ENCODE measurements at regions not wholly inside any gene's neighbourhood (a gene's known extent, or its start where the extent isn't known, plus 50 kb on each side); places are given as distances from the start of the nearest gene placed in this dataset.
A peak's percentile ranks its signal among the peaks of the same experiment; 100 is the strongest.

- DNase-seq = no peak
Measured at GRCh38 chr13:99859178-99860177, 112.1 kb downstream of the ZIC5 start.

GRCh38 chr13:99857738-99858137, 113.8 kb downstream of the ZIC5 start:
- no peak for DNase-seq

GRCh38 chr13:99855526-99856420, 115.8 kb downstream of the ZIC5 start:
- no peak for DNase-seq

- no peak for DNase-seq
Measured at GRCh38 chr13:99854366-99854765, 117.2 kb downstream of the ZIC5 start.

- DNase-seq = peak; percentile 32
Measured at GRCh38 chr13:99847318-99847750, 124.2 kb downstream of the ZIC5 start.

GRCh38 chr13:99845161-99845874, 126.2 kb downstream of the ZIC5 start:
- DNase-seq = no peak

GRCh38 chr13:99844421-99844820, 127.1 kb downstream of the ZIC5 start:
- DNase-seq = no peak

- no peak for DNase-seq
Measured at GRCh38 chr13:99843872-99844271, 127.7 kb downstream of the ZIC5 start.

GRCh38 chr13:99842405-99842804, 129.2 kb downstream of the ZIC5 start:
- DNase-seq = no peak

GRCh38 chr13:99836291-99836690, 135.3 kb downstream of the ZIC5 start:
- no peak for DNase-seq

- DNase-seq = no peak
Measured at GRCh38 chr13:99835442-99835841, 136.1 kb downstream of the ZIC5 start.

- DNase-seq = no peak
Measured at GRCh38 chr13:99834246-99834645, 137.3 kb downstream of the ZIC5 start.

GRCh38 chr13:99832347-99832746, 139.2 kb downstream of the ZIC5 start:
- DNase-seq = no peak

GRCh38 chr13:99830931-99831330, 140.6 kb downstream of the ZIC5 start:
- no peak for DNase-seq

GRCh38 chr13:99829593-99830239, 141.9 kb downstream of the ZIC5 start:
- no peak for DNase-seq

- DNase-seq = no peak
Measured at GRCh38 chr13:99829161-99829560, 142.4 kb downstream of the ZIC5 start.

- DNase-seq = no peak
Measured at GRCh38 chr13:99828735-99829134, 142.8 kb downstream of the ZIC5 start.

GRCh38 chr13:99828123-99828522, 143.4 kb downstream of the ZIC5 start:
- no peak for DNase-seq

- DNase-seq = no peak
Measured at GRCh38 chr13:99827011-99827772, 144.4 kb downstream of the ZIC5 start.

- no peak for DNase-seq
Measured at GRCh38 chr13:99823961-99824360, 147.6 kb downstream of the ZIC5 start.

- DNase-seq = no peak
Measured at GRCh38 chr13:99822820-99823219, 148.7 kb downstream of the ZIC5 start.

GRCh38 chr13:99821741-99822140, 149.8 kb downstream of the ZIC5 start:
- no peak for DNase-seq
